ENCODE measurements at regions not wholly inside any gene's neighbourhood (a gene's known extent, or its start where the extent isn't known, plus 50 kb on each side); places are given as distances from the start of the nearest gene placed in this dataset.

DNA sequence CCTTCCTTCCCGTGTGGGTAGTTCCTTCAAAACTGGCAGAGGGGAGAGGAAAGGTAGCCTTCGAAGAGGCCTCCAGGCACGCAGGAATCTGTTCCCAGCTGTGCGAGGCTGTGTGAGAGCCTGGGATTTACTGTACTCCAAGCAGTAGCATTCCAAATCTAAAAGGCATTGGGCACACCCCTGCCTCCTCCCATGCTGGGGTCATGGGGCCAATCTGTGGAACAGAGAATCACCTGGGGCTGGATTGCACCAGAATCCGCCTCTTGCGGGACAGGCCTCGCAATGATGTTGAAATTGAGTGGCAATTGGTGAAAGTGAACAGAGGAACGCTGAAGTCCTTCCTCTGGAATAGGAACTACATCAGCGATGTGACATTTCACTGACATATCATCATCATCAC lies 72.5 kb upstream of the IRX3 start:
- Histone ChIP-seq H3K9ac (no peak overlapping the region), H3K27me3 (ENCODE audit: control insufficient read depth, insufficient read depth, low read length) (no peaks in the 10 kb centered on the region), H3K27ac (no peak overlapping the region), H3K4me1 (no peaks in the 10 kb centered on the region), H3K4me3 (ENCODE audit: low read depth, low read length) (no peak overlapping the region), H3K9me3 (ENCODE audit: control insufficient read depth, low read length) (no peaks in the 10 kb centered on the region), H2AFZ (no peak overlapping the region), H3K36me3 (ENCODE audit: control insufficient read depth, insufficient read depth, low read length) (no peaks in the 10 kb centered on the region), H3K79me2 (no peaks in the 10 kb centered on the region), H3K4me2 (ENCODE audit: low read length) (no peak overlapping the region)
- TF ChIP-seq, protein P1, sequence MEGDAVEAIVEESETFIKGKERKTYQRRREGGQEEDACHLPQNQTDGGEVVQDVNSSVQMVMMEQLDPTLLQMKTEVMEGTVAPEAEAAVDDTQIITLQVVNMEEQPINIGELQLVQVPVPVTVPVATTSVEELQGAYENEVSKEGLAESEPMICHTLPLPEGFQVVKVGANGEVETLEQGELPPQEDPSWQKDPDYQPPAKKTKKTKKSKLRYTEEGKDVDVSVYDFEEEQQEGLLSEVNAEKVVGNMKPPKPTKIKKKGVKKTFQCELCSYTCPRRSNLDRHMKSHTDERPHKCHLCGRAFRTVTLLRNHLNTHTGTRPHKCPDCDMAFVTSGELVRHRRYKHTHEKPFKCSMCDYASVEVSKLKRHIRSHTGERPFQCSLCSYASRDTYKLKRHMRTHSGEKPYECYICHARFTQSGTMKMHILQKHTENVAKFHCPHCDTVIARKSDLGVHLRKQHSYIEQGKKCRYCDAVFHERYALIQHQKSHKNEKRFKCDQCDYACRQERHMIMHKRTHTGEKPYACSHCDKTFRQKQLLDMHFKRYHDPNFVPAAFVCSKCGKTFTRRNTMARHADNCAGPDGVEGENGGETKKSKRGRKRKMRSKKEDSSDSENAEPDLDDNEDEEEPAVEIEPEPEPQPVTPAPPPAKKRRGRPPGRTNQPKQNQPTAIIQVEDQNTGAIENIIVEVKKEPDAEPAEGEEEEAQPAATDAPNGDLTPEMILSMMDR (IDR thresholded peaks at IDR 0.05): no peak

DNA sequence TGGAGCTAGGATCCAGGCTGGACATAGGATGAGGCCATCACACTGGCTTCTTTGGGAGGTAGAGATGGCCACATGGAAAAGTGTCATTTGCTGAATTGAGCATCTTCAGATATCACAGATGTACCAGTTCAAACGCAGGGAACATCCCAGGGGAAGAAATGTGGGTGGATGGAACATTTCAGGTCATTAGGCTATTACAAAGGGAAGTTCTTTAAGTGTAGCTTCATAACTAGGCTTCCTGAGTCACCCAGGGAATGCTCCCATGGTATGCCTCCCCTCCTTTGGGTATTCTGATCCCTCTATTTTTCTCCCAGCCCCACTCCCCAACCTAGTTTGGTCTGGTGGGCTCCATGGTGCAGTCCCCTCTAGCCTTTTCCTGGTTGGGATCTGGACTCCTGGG lies 69.8 kb upstream of the IRX3 start:
- H3K79me2 ChIP-seq: no peaks in the 10 kb centered on the region
- H3K36me3 ChIP-seq (ENCODE audit: control insufficient read depth, insufficient read depth, low read length): no peaks in the 10 kb centered on the region
- H3K27me3 ChIP-seq (ENCODE audit: control insufficient read depth, insufficient read depth, low read length): no peaks in the 10 kb centered on the region
- H2AFZ ChIP-seq: no peak overlapping the region
- TF ChIP-seq, protein P1 (IDR thresholded peaks at IDR 0.05): no peak
- no peaks in the 10 kb centered on the region for H3K9me3 ChIP-seq (ENCODE audit: control insufficient read depth, low read length)
- H3K27ac ChIP-seq: no peak overlapping the region
- no peak overlapping the region for H3K9ac ChIP-seq
- H3K4me1 ChIP-seq: no peaks in the 10 kb centered on the region
- H3K4me3 ChIP-seq (ENCODE audit: low read depth, low read length): no peak overlapping the region
- H3K4me2 ChIP-seq (ENCODE audit: low read length): no peak overlapping the region

GRCh38 chr16:54355251-54355650 lies 68.7 kb upstream of the IRX3 start:
- no peaks in the 10 kb centered on the region for H3K36me3 ChIP-seq (ENCODE audit: control insufficient read depth, insufficient read depth, low read length)
- no peak overlapping the region for H3K4me2 ChIP-seq (ENCODE audit: low read length)
- no peaks in the 10 kb centered on the region for H3K79me2 ChIP-seq
- no peaks in the 10 kb centered on the region for H3K27me3 ChIP-seq (ENCODE audit: control insufficient read depth, insufficient read depth, low read length)
- TF ChIP-seq, protein P1 (IDR thresholded peaks at IDR 0.05): no peak
- no peak overlapping the region for H3K27ac ChIP-seq
- no peaks in the 10 kb centered on the region for H3K4me1 ChIP-seq
- no peak overlapping the region for H3K9ac ChIP-seq
- H3K4me3 ChIP-seq (ENCODE audit: low read depth, low read length): no peak overlapping the region
- no peak overlapping the region for H2AFZ ChIP-seq
- H3K9me3 ChIP-seq (ENCODE audit: control insufficient read depth, low read length): no peaks in the 10 kb centered on the region

- H3K27ac ChIP-seq: no peak overlapping the region
- no peak overlapping the region for H3K4me2 ChIP-seq (ENCODE audit: low read length)
- no peaks in the 10 kb centered on the region for H3K27me3 ChIP-seq (ENCODE audit: control insufficient read depth, insufficient read depth, low read length)
- no peak overlapping the region for H2AFZ ChIP-seq
- TF ChIP-seq, protein P1 (IDR thresholded peaks at IDR 0.05): no peak
- H3K9me3 ChIP-seq (ENCODE audit: control insufficient read depth, low read length): no peaks in the 10 kb centered on the region
- no peak overlapping the region for H3K9ac ChIP-seq
- H3K36me3 ChIP-seq (ENCODE audit: control insufficient read depth, insufficient read depth, low read length): no peaks in the 10 kb centered on the region
- no peaks in the 10 kb centered on the region for H3K4me1 ChIP-seq
- no peak overlapping the region for H3K4me3 ChIP-seq (ENCODE audit: low read depth, low read length)
- H3K79me2 ChIP-seq: no peaks in the 10 kb centered on the region
These were observed 66.5 kb upstream of the IRX3 start for GRCh38 chr16:54353097-54353496.

DNA sequence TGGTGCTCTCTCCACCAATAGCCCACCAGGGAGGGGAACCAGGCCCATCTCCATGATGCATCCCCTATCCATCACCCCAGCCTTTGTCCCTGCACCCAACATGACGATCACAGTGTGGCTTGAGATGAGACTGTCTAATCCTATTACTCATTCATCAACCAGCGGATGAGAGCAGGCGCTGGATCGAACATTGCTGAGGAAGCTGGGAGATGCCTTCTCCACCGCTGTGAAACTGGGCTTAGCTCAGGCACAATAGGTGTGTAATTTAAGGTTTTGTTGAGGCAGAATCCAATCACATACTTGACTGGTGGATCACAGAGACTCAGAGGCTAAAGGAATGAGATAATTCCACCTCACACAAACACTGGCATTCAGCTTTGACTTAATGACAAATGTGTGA lies 64.6 kb upstream of the IRX3 start:
- H3K9ac ChIP-seq: no peak overlapping the region
- no peaks in the 10 kb centered on the region for H3K27me3 ChIP-seq (ENCODE audit: control insufficient read depth, insufficient read depth, low read length)
- no peak overlapping the region for H3K4me3 ChIP-seq (ENCODE audit: low read depth, low read length)
- H3K9me3 ChIP-seq (ENCODE audit: control insufficient read depth, low read length): no peaks in the 10 kb centered on the region
- H3K4me2 ChIP-seq (ENCODE audit: low read length): no peak overlapping the region
- no peak overlapping the region for H3K27ac ChIP-seq
- TF ChIP-seq, protein P1 (IDR thresholded peaks at IDR 0.05): no peak
- no peak overlapping the region for H2AFZ ChIP-seq
- H3K4me1 ChIP-seq: no peaks in the 10 kb centered on the region
- no peaks in the 10 kb centered on the region for H3K36me3 ChIP-seq (ENCODE audit: control insufficient read depth, insufficient read depth, low read length)
- no peaks in the 10 kb centered on the region for H3K79me2 ChIP-seq
